NT2/D1 (cell line): ENCODE measurements at regions not wholly inside any gene's neighbourhood (a gene's known extent, or its start where the extent isn't known, plus 50 kb on each side); places are given as distances from the start of the nearest gene placed in this dataset.

ENCODE experiments used
- SUZ12 ChIP-seq: IDR thresholded peaks from 2 replicates; pipeline ENCODE4 v1.6.1; 2011; ENCODE audit not compliant: insufficient read length, insufficient read depth; ENCODE audit errors: extremely low read depth
- YY1 ChIP-seq: IDR thresholded peaks from 2 replicates; pipeline ENCODE4 v1.6.1; 2011; ENCODE audit not compliant: insufficient read length, insufficient read depth
- ZNF274 ChIP-seq: IDR thresholded peaks from 2 replicates; pipeline ENCODE4 v1.6.1; 2011; ENCODE audit warnings: mild to moderate bottlenecking, low read depth, low read length

- TF ChIP-seq SUZ12 (no peak), YY1 (no peak), ZNF274 (no peak)
These were observed 102.7 kb downstream of the OLFM4 start for GRCh38 chr13:53131361-53131760.
